ENCODE measurements at regions not wholly inside any gene's neighbourhood (a gene's known extent, or its start where the extent isn't known, plus 50 kb on each side); places are given as distances from the start of the nearest gene placed in this dataset.

- no peak for DNase-seq (ENCODE audit: low read depth)
- H3K4me3 ChIP-seq (ENCODE audit: low read depth, low read length): no peak overlapping the region
- no peak for TF ChIP-seq CTCF (IDR thresholded peaks at IDR 0.05; ENCODE audit: insufficient read depth, low read depth, low read length)
These were observed 101.5 kb upstream of the GPR26 start for GRCh38 chr10:123564631-123565030.

- DNase-seq (ENCODE audit: low read depth): no peak
These were observed 100.2 kb upstream of the GPR26 start for GRCh38 chr10:123565691-123566660.

GRCh38 chr10:123567984-123568739, 98.0 kb upstream of the GPR26 start:
- TF ChIP-seq CTCF (IDR thresholded peaks at IDR 0.05; ENCODE audit: insufficient read depth, low read depth, low read length): no peak
- H3K4me3 ChIP-seq (ENCODE audit: low read depth, low read length): no peak overlapping the region
- DNase-seq (ENCODE audit: low read depth): no peak

More at GRCh38 chr10:123565691-123566660, 100.2 kb upstream of the GPR26 start:
- H3K4me3 ChIP-seq (ENCODE audit: low read depth, low read length): no peak overlapping the region
- TF ChIP-seq CTCF (IDR thresholded peaks at IDR 0.05; ENCODE audit: insufficient read depth, low read depth, low read length): no peak

DNA sequence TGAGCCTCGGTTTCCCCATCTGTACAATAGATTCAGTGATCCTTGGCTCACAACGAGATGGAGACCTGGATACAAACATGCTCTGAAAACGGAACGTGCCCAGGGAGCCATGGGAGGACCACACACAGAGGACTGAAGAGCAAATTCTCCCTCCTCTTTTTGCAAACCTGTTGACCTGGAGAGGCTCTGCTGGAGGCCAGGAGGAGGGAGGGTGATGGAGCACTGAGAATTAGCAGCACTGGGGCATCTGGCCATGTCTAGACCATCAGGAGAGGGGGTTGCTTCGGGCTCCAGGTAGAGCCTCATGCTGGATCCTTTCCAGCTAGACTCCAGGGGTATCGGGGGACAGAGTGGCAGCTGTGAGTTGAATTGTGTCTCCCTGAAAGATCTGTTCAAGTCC, 97.4 kb upstream of the GPR26 start:
- no peak for DNase-seq (ENCODE audit: low read depth)
- no peak for TF ChIP-seq CTCF (IDR thresholded peaks at IDR 0.05; ENCODE audit: insufficient read depth, low read depth, low read length)
- H3K4me3 ChIP-seq (ENCODE audit: low read depth, low read length): no peak overlapping the region

- TF ChIP-seq CTCF (IDR thresholded peaks at IDR 0.05; ENCODE audit: insufficient read depth, low read depth, low read length): no peak
- H3K4me3 ChIP-seq (ENCODE audit: low read depth, low read length): no peak overlapping the region
- DNase-seq (ENCODE audit: low read depth): no peak
These were observed 96.6 kb upstream of the GPR26 start for GRCh38 chr10:123569436-123570035.

DNA sequence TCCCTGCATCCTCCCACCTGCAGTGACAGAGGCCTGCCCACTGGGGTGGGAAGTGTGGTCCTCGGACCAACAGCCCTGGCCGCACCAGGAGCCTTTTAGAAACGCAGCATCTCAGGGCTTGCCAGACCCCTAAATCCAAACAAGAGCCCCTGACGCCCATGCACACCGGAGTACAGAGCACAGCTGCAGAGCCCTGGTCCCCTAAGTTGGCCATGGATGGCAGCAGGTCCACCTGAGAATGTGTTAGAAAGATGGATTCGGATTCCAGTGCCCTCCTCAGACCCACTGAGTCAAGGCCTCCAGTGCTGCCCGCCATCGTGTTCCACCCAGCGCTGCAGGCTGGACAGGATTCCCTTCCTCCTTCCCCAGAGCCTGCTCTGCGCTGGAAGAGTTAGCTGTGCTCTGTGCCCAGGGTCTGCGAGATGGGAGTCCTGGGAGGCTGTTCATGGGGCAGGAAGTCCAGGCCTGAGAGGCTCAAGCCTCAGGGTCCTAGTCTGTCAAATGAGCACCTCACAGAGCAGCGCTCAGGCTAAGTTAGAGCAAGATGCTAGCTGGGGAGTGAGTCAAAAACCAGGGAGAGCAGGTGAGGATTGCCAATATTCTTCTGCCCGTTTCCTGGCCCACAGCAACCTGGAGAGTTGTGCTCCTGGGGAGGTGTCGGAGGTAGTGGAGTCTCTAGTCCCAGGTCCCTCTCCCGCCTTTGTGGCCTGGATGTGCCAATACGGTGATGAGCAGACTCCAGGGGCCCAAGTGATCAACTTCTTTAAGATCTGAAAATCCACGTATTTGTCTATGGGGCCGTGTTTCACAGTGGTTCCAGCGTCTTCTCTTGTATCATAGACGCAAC, 95.9 kb upstream of the GPR26 start:
- TF ChIP-seq CTCF (IDR thresholded peaks at IDR 0.05; ENCODE audit: insufficient read depth, low read depth, low read length): no peak
- no peak for DNase-seq (ENCODE audit: low read depth)
- no peak overlapping the region for H3K4me3 ChIP-seq (ENCODE audit: low read depth, low read length)

Data from fibroblast of villous mesenchyme (primary cell).